ENCODE measurements at regions not wholly inside any gene's neighbourhood (a gene's known extent, or its start where the extent isn't known, plus 50 kb on each side); places are given as distances from the start of the nearest gene placed in this dataset.

GRCh38 chr5:138651058-138651766 lies 76.0 kb upstream of the HSPA9 start:
- ChIA-PET POLR2A (no interaction called here), CTCF (interaction anchor here (1.1 to 2.1 kb wide), 2 partner anchors 10 to 72 kb away, joined by 5 to 9 read pairs; no protein-coding TSS in a partner anchor)
- H3K4me1 Mint-ChIP-seq, result peaks cover 19% of the 10 kb centered on the region
- H3K9me3 Mint-ChIP-seq, result no peaks in the 10 kb centered on the region
- DNase-seq, result no peak
- no peak overlapping the region for H3K4me3 Mint-ChIP-seq
- H3K27me3 Mint-ChIP-seq, result peaks cover 95% of the 10 kb centered on the region
- no peaks in the 10 kb centered on the region for H3K36me3 Mint-ChIP-seq (ENCODE audit: low read depth)
- no peak overlapping the region for H3K27ac Mint-ChIP-seq

GRCh38 chr5:138650196-138650595 lies 75.0 kb upstream of the HSPA9 start:
- Mint-ChIP-seq H3K27me3 (peaks cover 90% of the 10 kb centered on the region), H3K27ac (no peak overlapping the region), H3K36me3 (ENCODE audit: low read depth) (no peaks in the 10 kb centered on the region), H3K4me3 (no peak overlapping the region), H3K9me3 (no peaks in the 10 kb centered on the region), H3K4me1 (peaks cover 19% of the 10 kb centered on the region)
- no peak for DNase-seq
- ChIA-PET POLR2A (no interaction called here), CTCF (interaction anchor here (1.2 to 2.1 kb wide), 2 partner anchors 10 to 71 kb away, joined by 3 to 9 read pairs; no protein-coding TSS in a partner anchor)

GRCh38 chr5:138649775-138650174 lies 74.6 kb upstream of the HSPA9 start:
- no peak overlapping the region for H3K4me3 Mint-ChIP-seq
- no peaks in the 10 kb centered on the region for H3K36me3 Mint-ChIP-seq (ENCODE audit: low read depth)
- no peak for DNase-seq
- H3K4me1 Mint-ChIP-seq, result peaks cover 15% of the 10 kb centered on the region
- H3K9me3 Mint-ChIP-seq, result no peaks in the 10 kb centered on the region
- POLR2A ChIA-PET, result interaction anchor here (1.4 kb wide), 1 partner anchor 7 kb away, joined by 5 read pairs; no protein-coding TSS in a partner anchor
- H3K27ac Mint-ChIP-seq, result no peak overlapping the region
- H3K27me3 Mint-ChIP-seq, result peaks cover 90% of the 10 kb centered on the region
- CTCF ChIA-PET, result interaction anchor here (1.0 to 2.1 kb wide), 3 partner anchors 9 to 70 kb away, joined by 3 to 9 read pairs (median 3); no protein-coding TSS in a partner anchor

DNA sequence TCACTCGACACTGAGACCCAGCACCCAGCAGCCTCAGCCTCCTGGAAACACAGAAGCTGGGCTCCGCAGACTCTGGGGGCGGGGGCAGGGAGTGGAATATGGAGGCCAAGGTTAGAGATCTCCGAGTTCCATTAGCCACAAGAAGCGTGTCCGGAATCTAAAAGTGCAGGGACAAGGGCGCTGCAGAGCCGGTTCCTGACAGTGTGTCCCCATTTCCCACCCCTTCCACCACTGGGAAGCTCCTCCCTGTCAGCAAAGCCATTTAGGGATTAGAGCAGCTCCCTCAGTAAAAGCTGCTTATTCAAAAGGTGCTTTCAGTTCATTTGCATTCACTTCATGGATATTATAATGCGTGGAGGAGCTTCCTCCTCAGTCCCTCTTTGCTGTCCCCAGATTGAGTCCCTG lies 74.1 kb upstream of the HSPA9 start:
- H3K27ac Mint-ChIP-seq, result no peak overlapping the region

DNA sequence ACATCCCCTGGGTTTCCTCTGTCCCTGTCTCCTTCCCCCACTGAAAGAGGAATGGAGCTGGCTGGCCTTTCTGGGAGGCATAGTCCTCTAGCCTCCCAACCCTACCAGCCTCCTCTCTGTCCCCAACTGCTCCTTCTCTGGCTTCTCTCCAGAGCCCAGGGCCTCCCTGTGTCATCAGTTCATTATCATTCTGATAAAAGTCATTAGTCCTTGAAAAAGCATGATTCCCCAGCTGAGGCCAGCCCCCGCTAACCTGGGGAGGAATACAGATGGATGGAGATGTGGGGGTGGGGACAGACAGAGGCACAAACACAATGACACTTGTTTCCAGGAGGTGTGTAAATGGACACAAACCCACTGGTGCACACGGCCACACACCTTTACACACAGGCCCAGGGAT lies 73.6 kb upstream of the HSPA9 start:
- no peak overlapping the region for H3K4me3 Mint-ChIP-seq
- CTCF ChIA-PET, result interaction anchor here (1.0 to 1.2 kb wide), 2 partner anchors 9 to 10 kb away, joined by 3 read pairs; no protein-coding TSS in a partner anchor
- H3K27ac Mint-ChIP-seq, result no peak overlapping the region
- no peaks in the 10 kb centered on the region for H3K36me3 Mint-ChIP-seq (ENCODE audit: low read depth)
- POLR2A ChIA-PET, result interaction anchor here (0.9 to 1.4 kb wide), 2 partner anchors 8 to 20 kb away, joined by 3 to 5 read pairs; no protein-coding TSS in a partner anchor
- H3K27me3 Mint-ChIP-seq, result peaks cover 88% of the 10 kb centered on the region
- DNase-seq, result no peak
- peaks cover 5% of the 10 kb centered on the region for H3K4me1 Mint-ChIP-seq
- H3K9me3 Mint-ChIP-seq, result no peaks in the 10 kb centered on the region

More for the DNA sequence above, 74.1 kb upstream of the HSPA9 start:
- POLR2A ChIA-PET, result interaction anchor here (1.4 kb wide), 1 partner anchor 8 kb away, joined by 5 read pairs; no protein-coding TSS in a partner anchor
- Mint-ChIP-seq H3K36me3 (ENCODE audit: low read depth) (no peaks in the 10 kb centered on the region), H3K4me3 (no peak overlapping the region), H3K27me3 (peaks cover 90% of the 10 kb centered on the region), H3K9me3 (no peaks in the 10 kb centered on the region), H3K4me1 (peaks cover 10% of the 10 kb centered on the region)
- CTCF ChIA-PET, result interaction anchor here (1.0 to 1.2 kb wide), 2 partner anchors 10 kb away, joined by 3 read pairs; no protein-coding TSS in a partner anchor
- DNase-seq, result no peak

DNA sequence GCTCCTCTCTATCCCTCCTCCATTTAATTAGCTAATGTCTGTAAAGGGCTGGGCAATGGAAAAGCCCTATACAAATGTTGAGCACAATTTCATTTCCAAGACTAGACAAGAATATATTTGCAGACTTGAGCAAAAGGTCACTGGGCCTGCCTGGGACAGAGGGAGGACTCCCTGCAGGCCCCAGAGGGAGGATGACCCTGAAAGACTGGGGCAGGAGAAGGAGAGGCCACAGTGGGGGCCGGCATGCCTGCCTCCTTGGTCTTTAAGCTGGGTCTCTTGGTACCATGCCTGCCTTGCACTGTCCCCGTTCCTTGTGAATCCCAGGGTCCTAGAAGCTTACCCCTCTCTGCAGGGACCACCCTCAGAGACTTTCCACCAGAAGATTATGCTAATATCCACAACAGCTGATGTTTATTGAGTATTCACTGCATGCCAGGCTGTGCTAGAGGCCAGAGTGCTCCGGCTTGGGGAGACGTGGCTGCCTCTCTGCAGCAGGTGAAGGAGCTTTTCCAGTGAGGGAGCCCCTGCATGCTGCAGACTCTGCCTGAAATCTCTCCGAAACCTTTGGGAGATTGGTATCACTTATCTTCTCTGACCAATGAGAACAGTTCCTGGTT lies 72.7 kb upstream of the HSPA9 start:
- ChIA-PET POLR2A (interaction anchor here (0.6 to 1.4 kb wide), 3 partner anchors 9 to 657 kb away, joined by 3 to 5 read pairs (median 3); no protein-coding TSS in a partner anchor), CTCF (no interaction called here)
- Mint-ChIP-seq H3K9me3 (no peaks in the 10 kb centered on the region), H3K36me3 (ENCODE audit: low read depth) (no peaks in the 10 kb centered on the region), H3K27me3 (peaks cover 88% of the 10 kb centered on the region), H3K4me3 (no peak overlapping the region), H3K27ac (no peak overlapping the region), H3K4me1 (no peaks in the 10 kb centered on the region)
- DNase-seq, result no peak

DNA sequence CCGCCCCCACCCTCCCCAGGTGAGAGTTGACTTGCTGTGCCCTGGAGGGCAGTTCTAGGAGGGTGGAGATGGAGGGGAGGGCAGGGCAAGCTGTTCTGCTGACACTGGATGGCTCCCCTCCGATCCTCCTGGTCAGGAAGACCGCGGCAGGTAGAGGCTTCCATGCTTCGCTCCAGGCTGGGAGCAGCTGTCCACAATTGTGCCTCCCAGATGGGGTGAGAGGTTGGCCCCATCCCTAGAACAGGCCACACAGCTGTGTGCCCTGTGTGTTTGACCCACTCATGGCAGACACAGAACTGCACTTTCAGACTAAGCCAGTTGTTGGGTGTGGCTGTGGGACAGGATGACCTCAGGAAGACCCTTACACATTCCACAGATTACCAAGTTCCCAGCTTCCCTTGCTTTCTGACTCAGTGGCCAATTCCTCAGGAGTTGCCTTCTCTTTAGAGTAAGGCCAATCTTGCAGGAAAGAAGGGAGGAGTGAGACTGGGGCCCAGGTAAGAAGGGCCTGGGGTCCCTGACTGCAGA lies 72.1 kb upstream of the HSPA9 start:
- Mint-ChIP-seq H3K4me1 (no peaks in the 10 kb centered on the region), H3K36me3 (ENCODE audit: low read depth) (no peaks in the 10 kb centered on the region), H3K4me3 (no peak overlapping the region), H3K27me3 (peaks cover 88% of the 10 kb centered on the region), H3K27ac (no peak overlapping the region), H3K9me3 (no peaks in the 10 kb centered on the region)
- ChIA-PET POLR2A (no interaction called here), CTCF (no interaction called here)
- no peak for DNase-seq

GRCh38 chr5:138646671-138647070 lies 71.5 kb upstream of the HSPA9 start:
- POLR2A ChIA-PET, result no interaction called here
- Mint-ChIP-seq H3K4me3 (no peak overlapping the region), H3K27ac (no peak overlapping the region), H3K9me3 (no peaks in the 10 kb centered on the region), H3K27me3 (peaks cover 86% of the 10 kb centered on the region), H3K36me3 (ENCODE audit: low read depth) (no peaks in the 10 kb centered on the region), H3K4me1 (no peaks in the 10 kb centered on the region)
- no peak for DNase-seq
- CTCF ChIA-PET, result interaction anchor here (0.9 kb wide), 1 partner anchor 9 kb away, joined by 3 read pairs; no protein-coding TSS in a partner anchor

DNA sequence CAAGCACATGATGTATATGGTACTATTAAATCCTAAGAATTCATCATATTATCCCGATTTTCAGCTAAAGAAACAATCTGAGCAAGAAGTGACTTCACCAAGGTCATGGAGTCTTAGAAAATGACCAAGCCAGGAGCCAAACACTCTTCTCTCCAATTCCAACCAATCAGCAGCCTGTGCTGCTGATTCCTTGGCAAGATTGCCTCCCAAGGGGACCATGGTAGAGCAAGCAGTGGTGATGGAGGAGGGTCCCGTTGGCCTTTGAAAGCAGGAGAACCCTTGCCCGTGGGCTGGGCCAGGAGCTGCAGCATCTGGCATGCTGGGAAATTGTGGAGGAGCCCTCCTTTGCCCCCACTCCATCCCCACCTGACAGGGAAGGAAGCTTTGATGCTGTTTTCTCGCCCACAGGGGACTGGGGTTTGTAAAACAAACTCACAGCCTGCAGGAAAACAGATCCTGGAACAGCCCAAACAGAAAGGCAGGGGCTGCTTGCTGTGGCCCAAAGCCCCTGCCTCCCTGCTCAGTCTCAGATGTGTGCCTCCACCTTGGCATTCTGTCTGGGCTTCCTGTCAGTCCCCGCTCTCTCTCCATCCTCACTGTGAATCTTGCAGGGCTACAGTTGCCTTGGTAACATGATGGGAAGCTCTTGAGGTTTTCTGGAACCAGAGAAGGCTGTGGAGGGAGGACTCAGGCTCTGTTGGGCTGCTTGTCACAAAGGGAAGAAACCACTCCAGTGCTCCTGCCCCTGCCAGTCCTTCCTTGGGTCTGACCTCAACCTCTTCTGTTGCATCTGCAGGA lies 70.8 kb upstream of the HSPA9 start:
- no peaks in the 10 kb centered on the region for H3K4me1 Mint-ChIP-seq
- no peaks in the 10 kb centered on the region for H3K9me3 Mint-ChIP-seq
- H3K4me3 Mint-ChIP-seq, result no peak overlapping the region
- H3K27ac Mint-ChIP-seq, result no peak overlapping the region
- ChIA-PET CTCF (interaction anchor here (0.9 kb wide), 1 partner anchor 10 kb away, joined by 3 read pairs; no protein-coding TSS in a partner anchor), POLR2A (no interaction called here)
- peaks cover 85% of the 10 kb centered on the region for H3K27me3 Mint-ChIP-seq
- DNase-seq, result no peak
- no peaks in the 10 kb centered on the region for H3K36me3 Mint-ChIP-seq (ENCODE audit: low read depth)

DNA sequence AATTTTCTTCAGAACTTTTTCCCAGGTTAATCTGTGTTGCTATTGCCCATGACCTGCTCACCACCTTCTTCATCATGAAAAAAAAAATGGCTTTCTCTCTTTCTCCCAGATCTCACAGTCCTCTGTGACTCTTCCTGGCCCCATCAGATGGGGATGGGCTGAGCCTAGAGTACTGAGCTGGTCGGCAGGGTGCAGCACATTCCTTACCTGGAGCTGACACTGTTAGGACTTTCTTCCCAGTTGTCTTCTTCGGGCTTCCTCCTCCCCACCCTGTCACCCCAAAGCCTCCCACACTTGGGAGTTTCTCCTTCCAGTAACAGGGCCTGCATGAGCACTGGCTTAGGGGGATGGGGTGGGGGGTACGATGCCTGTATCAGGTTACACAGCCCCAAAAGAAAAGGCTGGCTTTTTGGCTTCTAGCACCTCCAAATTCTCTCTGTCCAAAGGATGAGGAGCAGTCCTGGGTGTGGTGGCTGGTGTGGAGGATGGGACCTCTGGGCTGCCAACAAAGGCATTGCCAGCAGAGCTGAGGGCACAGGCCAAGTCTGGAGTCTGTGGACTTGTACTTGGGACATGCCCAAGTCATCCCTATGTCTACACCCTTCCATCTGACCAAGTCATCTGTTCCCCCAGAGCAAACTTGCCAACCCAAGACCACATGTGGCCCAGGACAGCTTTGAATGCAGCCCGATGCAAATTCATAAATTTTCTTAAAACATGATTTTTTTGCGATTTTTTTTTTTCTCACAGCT lies 68.0 kb upstream of the HSPA9 start:
- Mint-ChIP-seq H3K36me3 (ENCODE audit: low read depth) (no peaks in the 10 kb centered on the region), H3K9me3 (no peaks in the 10 kb centered on the region), H3K27me3 (peaks cover 77% of the 10 kb centered on the region), H3K4me1 (no peaks in the 10 kb centered on the region), H3K4me3 (no peak overlapping the region), H3K27ac (no peak overlapping the region)
- CTCF ChIA-PET, result interaction anchor here (1.0 to 1.4 kb wide), 2 partner anchors 9 to 619 kb away, joined by 3 to 6 read pairs; no protein-coding TSS in a partner anchor
- POLR2A ChIA-PET, result no interaction called here
- DNase-seq, result no peak

DNA sequence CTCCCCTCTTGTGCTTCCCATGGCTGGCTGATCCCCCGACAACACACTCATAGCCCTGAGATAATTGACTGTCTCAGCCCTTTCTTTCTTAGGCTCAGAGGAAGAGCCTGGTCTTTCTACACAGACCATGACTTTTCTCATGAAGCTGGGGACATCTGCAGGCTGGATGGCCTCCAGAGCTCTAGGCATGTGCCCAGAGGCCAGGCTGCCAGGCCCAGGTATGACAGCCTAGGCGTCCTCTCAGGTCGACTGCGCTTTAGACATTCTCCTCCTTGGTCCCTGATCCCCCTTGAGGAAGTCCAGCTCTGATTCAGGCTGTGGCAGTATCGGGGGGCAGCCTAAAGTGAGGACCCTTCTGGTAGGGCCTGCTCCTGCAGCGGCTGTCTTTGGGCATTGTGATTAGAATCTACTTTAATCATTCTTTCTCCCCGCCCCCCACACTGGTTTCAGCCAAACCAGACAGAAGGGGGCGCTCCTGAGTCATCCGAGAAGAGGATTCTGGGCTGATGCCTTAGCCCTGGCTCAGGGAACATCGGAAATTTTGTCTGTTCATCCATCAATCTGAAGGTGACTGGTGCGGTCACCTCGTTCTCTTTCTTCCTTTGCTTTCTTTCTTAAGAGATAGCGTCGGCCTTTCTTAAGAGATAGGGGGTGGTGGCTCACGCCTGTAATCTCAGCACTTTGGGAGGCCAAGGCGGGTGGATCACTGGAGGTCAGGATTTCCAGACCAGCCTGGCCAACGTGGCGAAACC lies 66.5 kb upstream of the HSPA9 start:
- H3K27ac Mint-ChIP-seq, result no peak overlapping the region
- no peaks in the 10 kb centered on the region for H3K4me1 Mint-ChIP-seq
- H3K4me3 Mint-ChIP-seq, result no peak overlapping the region
- ChIA-PET POLR2A (no interaction called here), CTCF (interaction anchor here (0.5 to 1.6 kb wide), 12 partner anchors 9 to 1383 kb away, joined by 3 to 7 read pairs (median 3); partner anchors contain the start of gene HSPA9)
- DNase-seq, result peak; percentile 80
- H3K27me3 Mint-ChIP-seq, result peaks cover 71% of the 10 kb centered on the region
- no peaks in the 10 kb centered on the region for H3K9me3 Mint-ChIP-seq
- no peaks in the 10 kb centered on the region for H3K36me3 Mint-ChIP-seq (ENCODE audit: low read depth)
